Stimulated activated naive CD8-positive, alpha-beta T cell treated with anti-CD3 and anti-CD28 coated beads, Interleukin-15, Interleukin-2, amounts not matched to agents 100 U/mL and 50 U/mL, for 24 hours (primary cell): ENCODE measurements at regions not wholly inside any gene's neighbourhood (a gene's known extent, or its start where the extent isn't known, plus 50 kb on each side); places are given as distances from the start of the nearest gene placed in this dataset.
A peak's percentile ranks its signal among the peaks of the same experiment; 100 is the strongest.

Experiments
- ATAC-seq: fragments of 150-1000 bp; cut with Tn5 transposase; one replicate; pipeline ENCODE4 v1.10.0; 2021
- DNase-seq: peaks from one replicate; pipeline ENCODE4 v3.0.0; 2021

GRCh38 chr2:129877289-129877741, 102.2 kb upstream of the RAB6C start:
- peak; percentile 84 for DNase-seq
- ATAC-seq: peak; percentile 85

GRCh38 chr2:129877795-129878775, 101.4 kb upstream of the RAB6C start:
- peak; percentile 8 for ATAC-seq
- DNase-seq: no peak

- no peak for DNase-seq
- ATAC-seq: no peak
These were observed 99.8 kb upstream of the RAB6C start for GRCh38 chr2:129879614-129880180.

DNA sequence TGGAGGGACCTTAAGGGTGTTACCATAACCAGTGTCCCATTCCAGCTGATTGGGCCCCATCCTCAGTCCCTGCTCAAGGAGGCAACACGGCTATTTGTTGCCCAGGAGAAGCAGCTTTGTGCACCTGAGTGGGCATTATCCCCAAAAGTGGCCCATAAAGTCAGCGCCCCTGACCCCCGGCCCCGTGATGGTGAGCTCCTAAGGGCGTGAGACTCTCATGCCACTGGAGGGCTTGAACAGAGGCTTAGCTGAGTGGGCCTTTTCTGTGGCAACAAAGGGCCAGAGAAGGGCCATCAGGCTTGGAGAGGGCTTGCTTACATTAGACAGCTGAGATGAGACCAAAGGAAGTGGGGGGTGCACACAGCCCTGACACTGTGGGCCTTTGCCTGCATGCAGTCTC, 99.2 kb upstream of the RAB6C start:
- no peak for ATAC-seq
- DNase-seq: no peak

DNA sequence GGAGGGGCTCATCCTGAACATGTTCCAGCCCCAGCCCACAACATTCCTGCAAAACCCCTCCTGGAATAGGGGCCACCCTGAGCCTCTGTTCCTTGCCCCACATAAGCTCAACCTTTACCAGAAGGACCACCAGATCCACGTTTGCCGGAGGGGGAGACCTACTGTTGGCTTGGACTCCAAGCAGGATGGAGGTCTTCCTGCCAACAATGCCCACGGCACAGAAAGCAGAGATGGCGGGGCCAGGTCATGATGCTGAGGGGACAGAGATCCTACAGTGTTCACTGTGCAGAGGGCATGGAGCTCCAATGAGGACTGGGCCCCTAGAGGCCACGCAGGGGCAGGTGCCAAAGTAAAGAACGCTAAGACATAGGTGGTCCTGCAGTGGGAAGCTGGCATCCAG, 98.5 kb upstream of the RAB6C start:
- no peak for ATAC-seq

DNA sequence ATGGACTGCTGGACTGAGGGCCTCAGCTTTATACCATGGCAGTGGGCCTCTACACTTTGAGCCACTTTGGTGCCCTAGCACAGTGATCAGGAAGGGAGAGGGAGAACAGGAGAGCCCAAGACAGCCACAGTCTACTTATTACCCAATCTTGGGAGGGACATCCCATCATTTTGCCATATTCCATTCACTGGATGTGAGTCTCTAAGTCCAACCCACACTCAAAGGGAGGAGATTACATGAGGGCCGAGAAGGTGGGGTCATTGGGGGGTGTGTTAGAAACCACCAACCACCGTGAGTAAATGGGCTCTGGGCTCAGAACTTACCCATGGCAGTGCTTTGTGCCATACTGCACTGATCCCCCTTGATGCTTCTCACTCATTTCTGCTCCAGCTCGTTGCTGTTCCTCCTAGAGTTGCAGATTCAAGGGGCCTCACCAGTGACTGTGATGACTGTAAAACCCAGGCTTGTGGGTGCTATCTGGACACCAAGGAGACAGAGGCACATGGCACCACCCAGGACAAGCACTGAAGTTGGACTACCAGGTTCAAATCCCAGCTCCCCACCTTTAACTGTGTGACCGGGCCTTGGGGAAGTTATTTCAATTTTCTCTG, 97.6 kb upstream of the RAB6C start:
- DNase-seq (no peak), ATAC-seq (no peak)

More for the DNA sequence above, 98.5 kb upstream of the RAB6C start:
- no peak for DNase-seq

DNA sequence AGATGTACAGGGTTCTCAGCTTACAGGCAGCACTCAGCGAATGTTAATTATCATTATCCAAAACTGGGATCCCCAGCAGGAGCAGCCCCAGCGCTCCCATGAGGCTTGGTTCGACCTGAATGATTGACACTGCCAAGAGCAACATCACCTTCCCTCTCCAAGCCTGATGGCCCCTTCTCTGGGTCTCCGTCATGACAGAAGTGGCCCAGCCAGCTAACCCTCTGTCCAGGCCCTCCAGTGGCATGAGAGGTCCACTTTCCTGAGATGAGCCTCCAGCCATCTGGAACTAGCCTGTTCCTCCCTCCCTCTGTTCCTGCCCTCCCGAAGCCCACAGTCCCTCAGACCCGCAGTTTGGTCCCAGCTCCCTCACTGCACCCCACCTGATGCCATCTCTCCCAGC, 97.0 kb upstream of the RAB6C start:
- DNase-seq: no peak
- ATAC-seq: no peak

GRCh38 chr2:129883121-129883520, 96.3 kb upstream of the RAB6C start:
- ATAC-seq (no peak), DNase-seq (no peak)

- no peak for DNase-seq
These were observed 95.2 kb upstream of the RAB6C start for GRCh38 chr2:129884221-129884786.

DNA sequence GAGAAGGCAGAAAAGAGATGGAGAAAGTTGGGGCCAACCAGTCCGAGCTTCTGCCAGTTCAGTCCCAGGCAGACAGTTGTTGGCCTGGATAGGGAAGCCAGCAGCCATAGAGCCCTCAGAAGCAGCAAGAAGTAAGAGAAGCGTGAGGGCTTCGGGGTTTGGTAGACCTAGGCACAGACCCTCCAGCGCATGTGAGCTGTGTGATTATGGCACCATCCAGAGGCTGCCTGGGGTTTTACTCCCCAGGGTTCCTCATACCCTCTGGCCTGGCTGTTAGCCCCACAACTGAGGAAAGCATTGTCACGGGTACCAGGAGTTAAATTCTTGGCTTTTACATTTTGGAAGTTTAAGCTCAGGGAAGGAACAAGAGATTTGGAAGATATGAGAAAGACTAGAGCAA, 93.7 kb upstream of the RAB6C start:
- ATAC-seq (no peak), DNase-seq (no peak)

More at GRCh38 chr2:129884221-129884786, 95.2 kb upstream of the RAB6C start:
- ATAC-seq: no peak

GRCh38 chr2:129887688-129888266, 91.7 kb upstream of the RAB6C start:
- ATAC-seq: no peak
- DNase-seq: no peak

GRCh38 chr2:129888461-129888860, 91.0 kb upstream of the RAB6C start:
- ATAC-seq: no peak
- DNase-seq: no peak

GRCh38 chr2:129888896-129889295, 90.6 kb upstream of the RAB6C start:
- ATAC-seq (no peak), DNase-seq (no peak)

DNA sequence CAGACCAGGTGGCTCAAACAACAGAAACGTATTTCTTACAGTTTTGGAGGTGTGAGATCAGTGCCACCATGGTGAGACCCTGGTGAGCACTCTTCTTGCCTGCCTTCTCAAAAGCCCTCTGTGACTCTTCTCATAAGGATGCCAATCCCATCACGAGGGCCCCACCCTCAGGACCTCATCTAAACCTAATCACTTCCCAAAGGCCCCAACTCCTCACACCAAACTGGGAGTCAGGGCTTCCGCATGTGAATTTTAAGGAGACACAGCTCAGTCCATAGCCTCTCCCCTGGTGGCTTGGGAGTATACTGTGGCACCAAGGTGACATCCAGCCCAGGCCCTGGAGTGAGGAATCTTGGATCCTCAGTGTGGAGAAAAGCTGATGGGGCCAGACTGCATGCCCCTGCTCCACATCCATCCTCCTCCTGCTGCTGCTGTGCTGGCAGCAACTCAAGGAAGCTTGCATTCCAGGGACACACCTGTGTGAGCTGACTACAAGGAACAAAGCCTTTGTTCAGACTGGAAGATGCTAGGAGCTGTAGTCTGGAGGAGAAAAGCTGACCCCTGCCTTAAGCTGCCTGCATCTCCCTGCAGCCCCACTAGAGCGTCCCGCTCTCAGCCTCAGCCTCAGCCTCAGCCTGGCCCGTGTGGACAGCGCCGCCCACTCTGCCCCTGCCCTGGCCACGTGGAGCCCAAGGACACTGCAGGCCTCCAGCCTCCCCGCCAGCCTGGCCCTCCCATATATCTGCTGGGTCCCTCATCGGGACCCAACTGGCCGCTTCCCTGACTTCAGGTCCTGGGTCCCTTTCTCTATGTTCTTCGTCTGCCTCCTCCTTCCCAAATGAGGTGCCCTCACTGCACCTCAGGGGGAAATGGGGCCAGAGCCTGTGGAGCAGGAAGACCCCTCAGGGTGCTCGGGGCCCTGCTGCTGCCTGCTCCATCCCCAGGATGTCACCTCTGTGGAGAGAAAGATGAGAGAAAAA, 87.8 kb upstream of the RAB6C start:
- DNase-seq: no peak
- ATAC-seq: peak; percentile 48

- ATAC-seq (no peak), DNase-seq (no peak)
These were observed 87.1 kb upstream of the RAB6C start for GRCh38 chr2:129892360-129892759.

- ATAC-seq (no peak), DNase-seq (no peak)
These were observed 86.7 kb upstream of the RAB6C start for GRCh38 chr2:129892773-129893172.

DNA sequence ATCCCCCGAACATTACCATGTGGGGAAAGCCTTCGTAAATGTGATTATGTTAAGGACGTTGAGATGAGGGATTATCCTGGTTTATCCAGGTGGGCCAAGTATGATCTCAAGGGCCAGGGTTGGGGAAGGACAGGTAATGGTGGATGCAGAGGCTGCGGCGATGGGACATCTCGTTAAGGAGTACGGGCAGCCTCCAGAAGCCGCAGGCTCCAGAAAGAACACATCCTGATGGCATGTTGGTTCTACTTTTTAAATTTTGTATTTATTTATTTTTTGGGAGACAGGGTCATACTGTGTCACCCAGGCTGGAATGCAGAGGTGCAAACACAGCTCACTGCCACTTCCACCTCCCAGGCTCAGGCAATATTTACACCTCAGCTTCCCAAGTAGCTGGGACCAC, 86.2 kb upstream of the RAB6C start:
- ATAC-seq (no peak), DNase-seq (no peak)

DNA sequence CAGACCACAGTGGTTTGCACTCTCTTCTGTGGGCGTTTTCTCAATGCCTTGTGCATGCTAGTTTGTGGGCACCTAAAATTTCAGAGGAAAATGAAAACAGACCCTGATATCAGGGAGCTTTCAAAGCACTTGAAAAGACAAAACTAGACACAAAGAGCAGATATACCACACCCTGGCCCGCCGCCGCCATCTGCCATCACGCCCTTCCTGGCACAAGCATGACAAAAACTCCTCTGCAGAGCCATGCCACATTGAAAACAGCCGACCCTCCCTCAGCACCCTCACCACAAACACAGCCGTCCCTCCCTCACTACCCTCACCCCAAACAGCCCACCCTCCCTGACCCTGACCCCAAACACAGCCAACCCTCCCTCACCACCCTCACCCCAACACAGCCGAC, 84.8 kb upstream of the RAB6C start:
- ATAC-seq (no peak), DNase-seq (no peak)

- ATAC-seq: no peak
- DNase-seq: no peak
These were observed 84.4 kb upstream of the RAB6C start for GRCh38 chr2:129895061-129895460.

DNA sequence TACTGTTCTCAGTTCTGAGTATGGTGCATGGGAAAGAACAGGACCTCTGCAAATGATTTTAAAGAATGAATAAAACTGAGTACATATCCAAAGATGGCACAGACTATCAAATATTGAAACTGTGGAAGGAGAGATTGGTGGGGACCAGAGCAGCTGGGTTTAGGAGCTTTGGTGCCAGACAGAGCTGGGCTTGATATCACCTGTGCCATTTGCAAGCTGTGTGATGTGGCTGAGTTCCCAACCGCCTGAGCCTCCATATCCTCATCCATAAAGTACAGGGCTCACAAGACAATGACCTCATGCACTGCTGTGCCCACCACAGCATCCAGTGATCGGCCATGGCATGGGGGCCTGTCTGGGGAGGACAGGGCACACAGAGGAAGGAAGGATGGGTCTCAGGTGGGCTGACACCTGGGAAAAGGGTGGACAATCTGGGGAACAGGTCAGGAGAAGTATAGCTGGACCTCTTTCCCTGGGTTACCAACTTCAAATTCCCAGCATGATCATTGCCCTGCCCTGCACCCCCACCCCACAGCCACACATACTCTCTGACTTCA, 83.9 kb upstream of the RAB6C start:
- ATAC-seq (no peak), DNase-seq (no peak)
